Naive B cell (primary cell): ENCODE measurements at regions not wholly inside any gene's neighbourhood (a gene's known extent, or its start where the extent isn't known, plus 50 kb on each side); places are given as distances from the start of the nearest gene placed in this dataset.
"Not testable (repeated sequence)": the region's sequence is repeated elsewhere in the genome, so short reads cannot be mapped to it uniquely, and the experiment has no call there.

Source experiments
- ATAC-seq, 2 donors: fragments of 150-1000 bp; cut with Tn5 transposase; 2 replicates each; pipeline ENCODE4 v1.10.0; 2021; ENCODE audit warnings: low read depth in 2 of 2, mild to moderate bottlenecking in 2 of 2, moderate library complexity in 2 of 2
- DNase-seq: peaks from one replicate; pipeline ENCODE4 v3.0.0; 2022
- H3K27ac Mint-ChIP-seq, 6 donors: one replicate each; pipeline ENCODE4 v1.8.0; 2020 to 2022; ENCODE audit warnings: mild to moderate bottlenecking in 6 of 6, mixed read lengths in 6 of 6, moderate library complexity in 5 of 6, inconsistent platforms in 2 of 6
- H3K27me3 Mint-ChIP-seq, 3 donors: one replicate each; pipeline ENCODE4 v1.8.0; 2021 to 2022; ENCODE audit warnings: mixed read lengths in 3 of 3, mild to moderate bottlenecking in 1 of 3
- H3K36me3 Mint-ChIP-seq, 2 donors: one replicate each; pipeline ENCODE4 v1.8.0; 2020 to 2022; ENCODE audit warnings: mixed read lengths in 2 of 2, inconsistent platforms in 1 of 2, mild to moderate bottlenecking in 1 of 2
- H3K4me1 Mint-ChIP-seq, 3 donors: one replicate each; pipeline ENCODE4 v1.8.0; 2020 to 2022; ENCODE audit warnings: mixed read lengths in 3 of 3, inconsistent platforms in 1 of 3, mild to moderate bottlenecking in 1 of 3, moderate library complexity in 1 of 3
- H3K4me3 Mint-ChIP-seq, 8 donors: one replicate each; pipeline ENCODE4 v1.8.0; 2020 to 2022; ENCODE audit warnings: mild to moderate bottlenecking in 8 of 8, mixed read lengths in 8 of 8, moderate library complexity in 8 of 8, inconsistent platforms in 2 of 8
- H3K9me3 Mint-ChIP-seq, 7 donors: one replicate each; pipeline ENCODE4 v1.8.0; 2020 to 2022; ENCODE audit warnings: mixed read lengths in 7 of 7, mild to moderate bottlenecking in 5 of 7, inconsistent platforms in 2 of 7, moderate library complexity in 1 of 7

DNA sequence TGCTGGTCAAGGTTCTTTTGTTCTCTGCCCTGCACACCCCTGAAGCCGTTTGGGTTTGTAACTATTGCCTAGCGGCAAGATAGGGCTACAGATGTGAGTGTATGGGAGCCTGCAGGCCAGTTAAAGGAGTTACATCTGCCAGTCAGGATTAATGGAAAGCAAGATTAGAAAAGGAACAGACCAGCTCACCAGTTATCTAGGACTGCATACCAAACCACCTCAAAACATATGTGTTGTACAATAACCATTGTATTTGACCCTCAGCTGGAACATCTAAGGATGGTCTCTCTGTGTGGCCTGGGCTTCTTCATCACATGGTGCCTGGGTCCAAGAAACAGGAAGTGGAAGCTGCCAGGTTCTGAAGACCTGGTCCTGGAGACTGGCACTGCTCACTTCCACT lies 52.5 kb upstream of the FBXO28 start:
- DNase-seq (no peak), ATAC-seq (peak in 1 of 2 donors; percentile 32)
- Mint-ChIP-seq H3K27me3 (peaks cover 0 to 5% (median 0%) of the 10 kb centered on the region in 3 donors), H3K36me3 (no peaks in the 10 kb centered on the region), H3K4me3 (no peak overlapping the region), H3K27ac (no peak overlapping the region), H3K9me3 (peaks cover 0 to 4% (median 0%) of the 10 kb centered on the region in 7 donors), H3K4me1 (peaks cover 0 to 10% (median 7%) of the 10 kb centered on the region in 3 donors)

- Mint-ChIP-seq H3K4me3 (no peak overlapping the region), H3K9me3 (peaks cover 0 to 4% (median 0%) of the 10 kb centered on the region in 7 donors), H3K27me3 (peaks cover 0 to 5% (median 0%) of the 10 kb centered on the region in 3 donors), H3K4me1 (peaks cover 0 to 1% (median 1%) of the 10 kb centered on the region in 3 donors), H3K36me3 (no peaks in the 10 kb centered on the region), H3K27ac (no peak overlapping the region)
- ATAC-seq: no peak
- DNase-seq: no peak
These were observed 53.9 kb upstream of the FBXO28 start for GRCh38 chr1:224059897-224060427.

GRCh38 chr1:224058303-224058702 lies 55.6 kb upstream of the FBXO28 start:
- Mint-ChIP-seq H3K9me3 (peaks cover 0 to 4% (median 2%) of the 10 kb centered on the region in 7 donors), H3K27ac (no peak overlapping the region), H3K4me3 (no peak overlapping the region), H3K36me3 (no peaks in the 10 kb centered on the region), H3K4me1 (no peaks in the 10 kb centered on the region), H3K27me3 (peaks cover 0 to 10% (median under 1%) of the 10 kb centered on the region in 3 donors)
- DNase-seq (no peak), ATAC-seq (no peak)

GRCh38 chr1:224057461-224058199 lies 56.3 kb upstream of the FBXO28 start:
- Mint-ChIP-seq H3K27ac (no peak overlapping the region), H3K4me3 (no peak overlapping the region), H3K36me3 (no peaks in the 10 kb centered on the region), H3K9me3 (peaks cover 0 to 4% (median 2%) of the 10 kb centered on the region in 7 donors), H3K4me1 (no peaks in the 10 kb centered on the region), H3K27me3 (peaks cover 0 to 10% (median 7%) of the 10 kb centered on the region in 3 donors)
- ATAC-seq (no peak), DNase-seq (no peak)

DNA sequence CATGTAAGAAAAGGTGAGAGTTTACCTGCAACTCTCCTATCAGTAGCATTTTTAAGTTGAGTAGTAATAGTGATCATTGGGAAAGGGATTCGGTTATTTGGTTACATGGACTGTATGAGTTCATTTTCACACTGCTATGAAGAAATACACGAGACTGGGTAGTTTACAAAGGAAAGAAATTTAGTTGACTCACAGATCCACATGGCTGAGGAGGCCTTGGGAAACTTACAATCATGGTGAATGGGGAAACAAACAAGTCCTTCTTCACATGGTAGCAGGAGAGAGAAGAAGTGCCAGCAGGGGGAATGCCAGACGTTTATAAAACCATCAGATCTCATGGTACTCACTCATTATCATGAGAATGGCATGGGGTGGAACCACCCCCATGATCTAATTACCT lies 59.3 kb upstream of the FBXO28 start:
- no peak overlapping the region for H3K4me3 Mint-ChIP-seq

GRCh38 chr1:224054012-224054411 lies 59.9 kb upstream of the FBXO28 start:
- no peak for DNase-seq

More for the DNA sequence above, 59.3 kb upstream of the FBXO28 start:
- ATAC-seq: no peak
- DNase-seq: no peak
- Mint-ChIP-seq H3K9me3 (peaks cover 0 to 4% (median 2%) of the 10 kb centered on the region in 7 donors), H3K27ac (no peak overlapping the region), H3K36me3 (no peaks in the 10 kb centered on the region), H3K27me3 (peaks cover 0 to 13% (median 10%) of the 10 kb centered on the region in 3 donors), H3K4me1 (peaks cover 0 to 3% (median 0%) of the 10 kb centered on the region in 3 donors)

DNA sequence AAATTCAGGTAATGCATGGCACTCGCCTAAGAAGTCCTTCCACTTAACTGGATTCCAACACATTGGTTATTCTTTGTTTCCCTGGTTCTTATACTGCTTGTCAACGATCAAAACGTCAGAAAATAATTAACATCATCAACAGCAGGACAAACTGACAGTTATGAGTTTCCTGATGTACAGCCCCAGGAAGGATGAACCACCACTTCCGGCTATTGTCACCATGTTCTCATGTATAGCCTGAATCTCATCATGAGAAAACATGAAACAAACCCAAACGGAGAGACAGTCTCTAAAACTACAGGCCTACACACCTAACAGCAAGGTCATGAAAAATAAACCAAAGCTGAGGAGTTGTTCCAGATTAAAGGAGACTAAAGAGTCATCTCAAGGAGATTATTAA lies 60.5 kb upstream of the FBXO28 start:
- H3K27ac Mint-ChIP-seq: peak overlapping the region in 1 of 6 donors; percentile 52
- no peak overlapping the region for H3K4me3 Mint-ChIP-seq
- peaks cover 0 to 16% (median 12%) of the 10 kb centered on the region in 3 donors for H3K27me3 Mint-ChIP-seq
- DNase-seq (no peak), ATAC-seq (no peak)
- H3K9me3 Mint-ChIP-seq: peaks cover 0 to 3% (median 0%) of the 10 kb centered on the region in 7 donors
- no peaks in the 10 kb centered on the region for H3K36me3 Mint-ChIP-seq
- peaks cover 0 to 3% (median 0%) of the 10 kb centered on the region in 3 donors for H3K4me1 Mint-ChIP-seq

More at GRCh38 chr1:224054012-224054411, 59.9 kb upstream of the FBXO28 start:
- peaks cover 0 to 16% (median 12%) of the 10 kb centered on the region in 3 donors for H3K27me3 Mint-ChIP-seq
- H3K4me1 Mint-ChIP-seq: peaks cover 0 to 3% (median 0%) of the 10 kb centered on the region in 3 donors
- peaks cover 0 to 3% (median 2%) of the 10 kb centered on the region in 7 donors for H3K9me3 Mint-ChIP-seq
- H3K27ac Mint-ChIP-seq: peak overlapping the region in 1 of 6 donors; percentile 39
- no peak for ATAC-seq
- H3K36me3 Mint-ChIP-seq: no peaks in the 10 kb centered on the region
- no peak overlapping the region for H3K4me3 Mint-ChIP-seq

- H3K4me1 Mint-ChIP-seq: peaks cover 0 to 3% (median 0%) of the 10 kb centered on the region in 3 donors
- H3K36me3 Mint-ChIP-seq: no peaks in the 10 kb centered on the region
- H3K9me3 Mint-ChIP-seq: peaks cover 0 to 3% (median 0%) of the 10 kb centered on the region in 7 donors
- H3K27me3 Mint-ChIP-seq: peaks cover 4 to 19% (median 18%) of the 10 kb centered on the region in 3 donors
- DNase-seq (no peak), ATAC-seq (no peak)
- H3K27ac Mint-ChIP-seq: no peak overlapping the region
- no peak overlapping the region for H3K4me3 Mint-ChIP-seq
These were observed 61.1 kb upstream of the FBXO28 start for GRCh38 chr1:224052772-224053171.

DNA sequence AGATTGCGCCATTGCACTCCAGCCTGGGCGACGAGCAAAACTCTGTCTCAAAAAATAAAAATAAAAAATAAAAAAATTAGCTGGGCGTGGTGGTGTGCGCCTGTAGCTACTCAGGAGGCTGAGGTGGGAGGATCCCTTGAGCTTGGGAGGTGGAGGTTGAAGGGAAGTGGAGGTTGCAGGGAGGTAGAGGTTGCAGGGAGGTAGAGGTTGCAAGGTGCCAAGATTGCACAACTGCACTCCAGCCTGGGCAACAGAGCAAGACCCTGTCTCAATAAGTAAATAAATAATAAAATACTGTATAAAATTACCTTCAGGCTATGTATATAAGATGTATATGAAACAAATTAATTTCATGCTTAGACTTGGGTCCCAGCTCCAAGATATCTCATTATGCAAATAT lies 62.1 kb upstream of the FBXO28 start:
- not testable (repeated sequence) for H3K27ac Mint-ChIP-seq, H3K4me1 Mint-ChIP-seq, DNase-seq, H3K4me3 Mint-ChIP-seq, H3K36me3 Mint-ChIP-seq, H3K9me3 Mint-ChIP-seq, ATAC-seq
- peaks cover 7 to 18% (median 17%) of the 10 kb centered on the region in 3 donors for H3K27me3 Mint-ChIP-seq

GRCh38 chr1:224051086-224051406 lies 62.9 kb upstream of the FBXO28 start:
- Mint-ChIP-seq H3K4me3 (no peak overlapping the region), H3K27ac (no peak overlapping the region), H3K9me3 (peaks cover 0 to 3% (median 0%) of the 10 kb centered on the region in 7 donors), H3K27me3 (peaks cover 7 to 18% (median 17%) of the 10 kb centered on the region in 3 donors), H3K4me1 (peaks cover 0 to 3% (median 0%) of the 10 kb centered on the region in 3 donors), H3K36me3 (no peaks in the 10 kb centered on the region)
- DNase-seq (no peak), ATAC-seq (no peak)

DNA sequence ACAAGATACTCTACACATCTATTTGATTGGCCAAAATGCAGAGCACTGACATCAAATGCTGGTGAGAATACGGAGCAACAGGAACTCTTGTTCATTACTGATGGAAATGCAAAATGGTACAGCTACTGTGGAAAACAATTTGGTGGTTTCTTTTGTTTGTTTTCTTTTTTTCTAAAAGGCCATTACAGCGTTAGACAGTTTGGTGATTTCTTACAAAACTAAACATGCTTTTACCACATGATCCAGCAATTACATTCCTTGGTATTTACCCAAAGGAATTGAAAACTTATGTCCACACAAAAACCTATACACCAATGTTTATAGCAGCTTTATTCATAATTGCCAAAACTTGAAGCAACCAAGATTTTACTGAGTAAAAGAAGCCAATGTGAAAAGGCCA lies 66.4 kb upstream of the FBXO28 start:
- Mint-ChIP-seq H3K9me3 (no peaks in the 10 kb centered on the region), H3K27me3 (peaks cover 21 to 29% (median 25%) of the 10 kb centered on the region in 3 donors), H3K4me3 (no peak overlapping the region), H3K36me3 (no peaks in the 10 kb centered on the region), H3K4me1 (peaks cover 0 to 3% (median 0%) of the 10 kb centered on the region in 3 donors), H3K27ac (no peak overlapping the region)
- DNase-seq (no peak), ATAC-seq (no peak)

DNA sequence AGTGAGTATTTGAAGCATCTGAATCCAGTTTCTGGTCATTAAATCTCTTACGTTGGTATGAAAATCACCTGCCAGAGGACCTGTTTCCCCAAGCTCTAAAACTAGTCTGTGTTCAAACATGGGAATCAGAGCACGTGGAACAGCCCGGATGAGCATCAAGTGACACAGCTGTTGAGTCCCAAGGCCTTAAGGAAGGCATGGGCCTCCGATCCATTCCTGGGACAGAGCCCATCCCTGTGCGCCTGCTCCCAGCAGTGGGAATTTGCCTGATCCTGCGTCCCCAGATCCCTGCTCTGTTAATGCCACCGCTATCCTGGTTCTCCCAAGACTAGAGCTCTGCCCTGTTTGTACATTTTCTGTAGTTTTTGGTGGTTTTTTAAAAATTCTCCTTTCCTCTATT lies 68.4 kb upstream of the FBXO28 start:
- no peaks in the 10 kb centered on the region for H3K9me3 Mint-ChIP-seq
- no peak overlapping the region for H3K27ac Mint-ChIP-seq
- H3K4me1 Mint-ChIP-seq: peaks cover 0 to under 1% (median 0%) of the 10 kb centered on the region in 3 donors
- H3K36me3 Mint-ChIP-seq: no peaks in the 10 kb centered on the region
- no peak overlapping the region for H3K4me3 Mint-ChIP-seq
- H3K27me3 Mint-ChIP-seq: peaks cover 37 to 44% (median 41%) of the 10 kb centered on the region in 3 donors
- ATAC-seq (no peak), DNase-seq (no peak)

DNA sequence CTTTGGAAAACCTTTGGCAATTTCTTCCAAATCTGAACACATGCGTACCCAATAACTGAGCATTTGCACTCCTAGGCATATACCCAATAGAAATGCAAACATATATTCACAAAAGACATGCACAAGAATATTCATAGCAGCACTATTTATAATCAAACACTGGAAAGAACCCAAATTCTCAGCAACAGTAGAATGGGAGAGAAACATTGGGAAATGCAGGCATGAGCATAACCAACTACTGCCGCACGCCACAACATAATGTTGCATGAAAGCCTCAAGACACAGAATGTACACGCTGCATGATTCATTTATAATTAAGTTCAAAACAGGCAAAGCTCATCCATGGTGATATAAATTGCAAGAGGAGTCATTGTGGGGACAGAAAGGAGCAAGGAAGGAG lies 69.5 kb upstream of the FBXO28 start:
- no peaks in the 10 kb centered on the region for H3K9me3 Mint-ChIP-seq
- H3K4me1 Mint-ChIP-seq: no peaks in the 10 kb centered on the region
- no peak overlapping the region for H3K27ac Mint-ChIP-seq
- ATAC-seq: no peak
- H3K4me3 Mint-ChIP-seq: no peak overlapping the region
- H3K27me3 Mint-ChIP-seq: peaks cover 32 to 48% (median 39%) of the 10 kb centered on the region in 3 donors
- H3K36me3 Mint-ChIP-seq: no peaks in the 10 kb centered on the region
- DNase-seq: no peak

GRCh38 chr1:224042557-224043118 lies 71.3 kb upstream of the FBXO28 start:
- Mint-ChIP-seq H3K4me3 (no peak overlapping the region), H3K27me3 (peaks cover 25 to 42% (median 36%) of the 10 kb centered on the region in 3 donors), H3K36me3 (no peaks in the 10 kb centered on the region), H3K27ac (no peak overlapping the region), H3K4me1 (no peaks in the 10 kb centered on the region), H3K9me3 (no peaks in the 10 kb centered on the region)
- DNase-seq (no peak), ATAC-seq (no peak)
